Activated naive CD4-positive, alpha-beta T cell treated with anti-CD3 and anti-CD28 coated beads, Interleukin-2, amount 50 U/mL, for 24 hours (primary cell): ENCODE measurements at regions not wholly inside any gene's neighbourhood (a gene's known extent, or its start where the extent isn't known, plus 50 kb on each side); places are given as distances from the start of the nearest gene placed in this dataset.
"Not testable (repeated sequence)": the region's sequence is repeated elsewhere in the genome, so short reads cannot be mapped to it uniquely, and the experiment has no call there.

Experiments used
- H3K27ac Mint-ChIP-seq: one replicate; pipeline ENCODE4 v1.8.0; 2021; ENCODE audit warnings: mild to moderate bottlenecking, mixed read lengths
- H3K27me3 Mint-ChIP-seq: one replicate; pipeline ENCODE4 v1.8.0; 2021; ENCODE audit warnings: mixed read lengths
- H3K36me3 Mint-ChIP-seq: one replicate; pipeline ENCODE4 v1.8.0; 2021; ENCODE audit warnings: mixed read lengths
- H3K4me1 Mint-ChIP-seq: one replicate; pipeline ENCODE4 v1.8.0; 2021; ENCODE audit warnings: mixed read lengths
- H3K4me3 Mint-ChIP-seq: one replicate; pipeline ENCODE4 v1.8.0; 2021; ENCODE audit warnings: mild to moderate bottlenecking, mixed read lengths
- H3K9me3 Mint-ChIP-seq: one replicate; pipeline ENCODE4 v1.8.0; 2021; ENCODE audit warnings: mixed read lengths

DNA sequence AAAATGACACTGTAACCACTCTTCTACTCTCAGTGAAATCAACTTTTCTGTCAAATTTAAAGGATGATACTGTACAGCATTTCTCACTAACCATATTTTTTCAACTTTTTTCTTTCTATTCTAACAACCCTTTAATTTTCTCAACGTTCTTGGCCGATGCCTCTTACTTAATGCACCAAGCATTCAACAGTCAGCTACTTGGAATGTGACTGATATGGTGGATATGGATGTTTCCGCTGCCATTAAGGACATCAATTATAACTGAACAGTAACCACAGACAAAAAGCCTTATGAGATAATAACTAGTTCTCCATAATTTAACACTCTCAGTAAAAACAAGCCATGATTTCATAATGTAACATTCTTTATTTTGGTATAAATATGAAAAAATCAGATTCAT lies 427.4 kb downstream of the KCNJ18 start:
- H3K27ac Mint-ChIP-seq, H3K4me1 Mint-ChIP-seq, H3K27me3 Mint-ChIP-seq, H3K9me3 Mint-ChIP-seq, H3K36me3 Mint-ChIP-seq, H3K4me3 Mint-ChIP-seq: not testable (repeated sequence)

GRCh38 chr17:22123536-22124281 lies 431.4 kb downstream of the KCNJ18 start:
- H3K4me1 Mint-ChIP-seq, result no peaks in the 10 kb centered on the region
- no peak overlapping the region for H3K4me3 Mint-ChIP-seq
- peaks cover 13% of the 10 kb centered on the region for H3K9me3 Mint-ChIP-seq
- no peak overlapping the region for H3K27ac Mint-ChIP-seq
- H3K27me3 Mint-ChIP-seq, result no peaks in the 10 kb centered on the region
- H3K36me3 Mint-ChIP-seq, result no peaks in the 10 kb centered on the region

DNA sequence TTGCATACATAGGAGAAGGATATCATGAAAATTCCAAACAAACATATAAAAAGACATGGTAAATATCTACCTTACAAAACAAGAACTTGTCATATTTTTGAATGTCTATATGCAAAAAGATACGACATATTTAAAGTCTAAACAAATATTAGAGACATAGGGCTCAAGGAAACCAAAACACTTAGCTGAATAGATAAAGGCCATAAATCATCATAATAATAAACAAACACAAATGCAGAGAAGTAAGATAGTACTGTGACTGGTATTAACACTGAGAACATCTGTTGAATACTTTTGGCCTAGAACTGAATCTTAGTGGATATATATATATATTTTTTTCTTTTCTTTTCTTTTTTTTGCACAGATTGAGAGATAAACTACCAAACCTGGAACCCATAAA lies 435.8 kb downstream of the KCNJ18 start:
- H3K4me1 Mint-ChIP-seq, result no peaks in the 10 kb centered on the region
- no peak overlapping the region for H3K4me3 Mint-ChIP-seq
- no peaks in the 10 kb centered on the region for H3K27me3 Mint-ChIP-seq
- H3K36me3 Mint-ChIP-seq, result no peaks in the 10 kb centered on the region
- H3K9me3 Mint-ChIP-seq, result peaks cover 25% of the 10 kb centered on the region
- no peak overlapping the region for H3K27ac Mint-ChIP-seq

DNA sequence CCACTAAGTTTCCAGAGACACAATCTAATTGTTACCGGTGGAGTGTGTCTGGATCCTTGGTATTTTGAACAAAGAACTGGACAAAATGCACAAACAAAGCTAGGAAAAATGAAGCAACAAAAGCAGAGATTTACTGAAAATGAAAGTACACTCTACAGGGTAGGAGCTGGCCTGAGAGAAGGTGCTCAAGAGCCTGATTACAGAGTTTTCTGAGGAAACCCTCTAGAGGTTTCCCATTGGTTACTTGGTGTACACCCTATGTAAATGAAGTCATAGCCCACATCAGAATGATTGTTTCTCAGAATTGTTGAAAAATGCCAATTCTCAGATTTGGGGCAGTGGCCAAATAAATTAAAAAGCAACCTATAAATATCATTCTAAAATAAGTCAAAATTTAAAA lies 436.4 kb downstream of the KCNJ18 start:
- no peaks in the 10 kb centered on the region for H3K27me3 Mint-ChIP-seq
- H3K4me3 Mint-ChIP-seq, result no peak overlapping the region
- no peak overlapping the region for H3K27ac Mint-ChIP-seq
- H3K9me3 Mint-ChIP-seq, result peaks cover 25% of the 10 kb centered on the region
- no peaks in the 10 kb centered on the region for H3K36me3 Mint-ChIP-seq
- H3K4me1 Mint-ChIP-seq, result no peaks in the 10 kb centered on the region

- not testable (repeated sequence) for H3K27me3 Mint-ChIP-seq
Measured at GRCh38 chr17:22129920-22130319, 437.6 kb downstream of the KCNJ18 start.

GRCh38 chr17:22131740-22132139 lies 439.4 kb downstream of the KCNJ18 start:
- Mint-ChIP-seq H3K4me1 (no peaks in the 10 kb centered on the region), H3K27me3 (no peaks in the 10 kb centered on the region), H3K9me3 (peaks cover 31% of the 10 kb centered on the region), H3K27ac (no peak overlapping the region), H3K36me3 (no peaks in the 10 kb centered on the region), H3K4me3 (no peak overlapping the region)

More at GRCh38 chr17:22129920-22130319, 437.6 kb downstream of the KCNJ18 start:
- not testable (repeated sequence) for H3K27ac Mint-ChIP-seq, H3K4me3 Mint-ChIP-seq, H3K36me3 Mint-ChIP-seq, H3K4me1 Mint-ChIP-seq
- H3K9me3 Mint-ChIP-seq, result peaks cover 25% of the 10 kb centered on the region

- no peaks in the 10 kb centered on the region for H3K36me3 Mint-ChIP-seq
- no peaks in the 10 kb centered on the region for H3K27me3 Mint-ChIP-seq
- H3K27ac Mint-ChIP-seq, result no peak overlapping the region
- no peak overlapping the region for H3K4me3 Mint-ChIP-seq
- H3K4me1 Mint-ChIP-seq, result no peaks in the 10 kb centered on the region
- H3K9me3 Mint-ChIP-seq, result peaks cover 6% of the 10 kb centered on the region
Measured at GRCh38 chr17:22138861-22139469, 446.6 kb downstream of the KCNJ18 start.

DNA sequence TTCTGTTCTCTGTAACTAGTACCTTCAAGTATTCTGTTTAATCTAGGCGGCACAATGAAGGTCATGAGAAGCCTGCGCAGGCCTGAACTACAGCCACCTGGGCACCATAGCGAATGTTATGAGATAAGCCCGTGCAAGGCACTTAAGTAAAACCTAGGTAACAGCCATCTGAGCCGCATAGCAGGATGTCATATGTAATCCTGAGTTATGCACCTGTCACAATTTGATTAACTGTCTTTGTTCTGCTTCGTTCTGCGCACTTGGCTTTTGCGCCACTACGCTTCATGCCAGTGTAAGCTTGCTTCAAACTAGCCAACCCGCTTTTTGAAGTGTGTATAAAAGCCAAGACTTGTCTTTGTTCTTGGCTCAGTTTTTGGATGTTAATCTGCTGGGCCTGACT lies 449.8 kb downstream of the KCNJ18 start:
- Mint-ChIP-seq H3K9me3 (peaks cover 5% of the 10 kb centered on the region), H3K27ac (no peak overlapping the region), H3K4me3 (no peak overlapping the region), H3K27me3 (no peaks in the 10 kb centered on the region), H3K36me3 (no peaks in the 10 kb centered on the region), H3K4me1 (no peaks in the 10 kb centered on the region)

DNA sequence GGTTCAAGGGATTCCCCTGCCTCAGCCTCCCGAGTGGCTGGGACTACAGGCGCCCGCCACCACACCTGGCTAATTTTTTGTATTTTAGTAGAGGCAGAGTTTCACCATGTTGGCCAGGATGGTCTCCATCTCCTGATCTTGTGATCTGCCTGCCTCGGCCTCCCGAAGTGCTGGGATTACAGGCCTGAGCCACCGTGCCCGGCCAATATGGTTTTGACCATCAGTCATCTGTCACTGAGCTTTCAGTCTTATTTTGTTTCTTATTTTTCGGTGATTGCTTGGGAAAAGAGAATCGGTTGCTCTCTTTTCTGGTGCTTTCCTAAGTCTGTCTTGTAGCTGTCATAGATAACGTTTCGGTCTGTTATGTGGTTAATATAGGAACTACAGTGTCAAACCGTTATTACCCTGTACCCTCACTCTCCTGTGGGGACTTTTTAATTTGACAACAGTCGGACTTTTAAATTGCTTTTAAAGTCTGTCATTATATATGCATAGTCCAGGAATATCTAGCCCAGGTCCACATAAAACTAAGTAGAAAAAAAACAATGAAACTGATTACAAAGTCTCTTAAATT lies 453.4 kb downstream of the KCNJ18 start:
- Mint-ChIP-seq H3K9me3 (peaks cover 6% of the 10 kb centered on the region), H3K27ac (no peak overlapping the region), H3K27me3 (no peaks in the 10 kb centered on the region), H3K4me1 (no peaks in the 10 kb centered on the region), H3K36me3 (no peaks in the 10 kb centered on the region), H3K4me3 (no peak overlapping the region)

GRCh38 chr17:22158364-22158763 lies 466.0 kb downstream of the KCNJ18 start:
- peaks cover 4% of the 10 kb centered on the region for H3K9me3 Mint-ChIP-seq
- H3K27me3 Mint-ChIP-seq, result no peaks in the 10 kb centered on the region
- H3K4me1 Mint-ChIP-seq, result no peaks in the 10 kb centered on the region
- no peaks in the 10 kb centered on the region for H3K36me3 Mint-ChIP-seq
- no peak overlapping the region for H3K27ac Mint-ChIP-seq
- H3K4me3 Mint-ChIP-seq, result no peak overlapping the region

- H3K36me3 Mint-ChIP-seq, result no peaks in the 10 kb centered on the region
- no peak overlapping the region for H3K27ac Mint-ChIP-seq
- H3K9me3 Mint-ChIP-seq, result peaks cover 4% of the 10 kb centered on the region
- H3K27me3 Mint-ChIP-seq, result no peaks in the 10 kb centered on the region
- H3K4me3 Mint-ChIP-seq, result no peak overlapping the region
- no peaks in the 10 kb centered on the region for H3K4me1 Mint-ChIP-seq
Measured at GRCh38 chr17:22161376-22161775, 469.1 kb downstream of the KCNJ18 start.

- H3K4me3 Mint-ChIP-seq, result no peak overlapping the region
- H3K27me3 Mint-ChIP-seq, result no peaks in the 10 kb centered on the region
- H3K9me3 Mint-ChIP-seq, result peaks cover 13% of the 10 kb centered on the region
- H3K4me1 Mint-ChIP-seq, result no peaks in the 10 kb centered on the region
- H3K27ac Mint-ChIP-seq, result no peak overlapping the region
- no peaks in the 10 kb centered on the region for H3K36me3 Mint-ChIP-seq
Measured at GRCh38 chr17:22171631-22172030, 479.3 kb downstream of the KCNJ18 start.

DNA sequence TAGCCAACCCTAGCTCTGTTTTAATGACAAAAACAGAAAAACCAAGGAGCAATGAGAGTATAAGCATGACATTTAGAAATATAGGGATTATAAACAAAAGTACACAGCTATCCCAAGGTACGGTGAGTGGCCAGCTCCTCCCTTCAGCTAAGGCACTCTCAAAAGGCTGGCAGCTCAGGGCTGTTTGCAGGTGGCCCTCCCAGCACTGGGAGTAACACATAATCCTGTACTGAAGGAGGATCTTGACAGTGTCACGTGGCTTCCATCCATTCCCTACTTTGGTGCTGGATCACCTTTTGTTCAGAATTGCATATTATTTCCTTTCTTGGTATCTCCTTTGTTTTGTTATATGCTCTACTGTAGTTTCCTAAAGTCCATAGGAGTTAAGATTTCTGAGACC lies 500.8 kb downstream of the KCNJ18 start:
- Mint-ChIP-seq H3K9me3 (no peaks in the 10 kb centered on the region), H3K27ac (no peak overlapping the region), H3K27me3 (no peaks in the 10 kb centered on the region), H3K4me3 (no peak overlapping the region), H3K36me3 (no peaks in the 10 kb centered on the region), H3K4me1 (no peaks in the 10 kb centered on the region)

GRCh38 chr17:22200187-22200586 lies 507.9 kb downstream of the KCNJ18 start:
- not testable (repeated sequence) for H3K4me3 Mint-ChIP-seq, H3K9me3 Mint-ChIP-seq, H3K4me1 Mint-ChIP-seq, H3K36me3 Mint-ChIP-seq, H3K27me3 Mint-ChIP-seq, H3K27ac Mint-ChIP-seq

GRCh38 chr17:22202702-22203101 lies 510.4 kb downstream of the KCNJ18 start:
- Mint-ChIP-seq H3K27ac (no peak overlapping the region), H3K9me3 (peaks cover 4% of the 10 kb centered on the region), H3K4me3 (no peak overlapping the region), H3K36me3 (no peaks in the 10 kb centered on the region), H3K4me1 (no peaks in the 10 kb centered on the region), H3K27me3 (no peaks in the 10 kb centered on the region)

GRCh38 chr17:22203208-22203715 lies 510.9 kb downstream of the KCNJ18 start:
- Mint-ChIP-seq H3K4me3 (no peak overlapping the region), H3K27ac (no peak overlapping the region), H3K4me1 (no peaks in the 10 kb centered on the region), H3K9me3 (peaks cover 4% of the 10 kb centered on the region), H3K27me3 (no peaks in the 10 kb centered on the region), H3K36me3 (no peaks in the 10 kb centered on the region)
